Testis (tissue), 2 donors: ENCODE measurements at regions not wholly inside any gene's neighbourhood (a gene's known extent, or its start where the extent isn't known, plus 50 kb on each side); places are given as distances from the start of the nearest gene placed in this dataset.

Experiments
- DNase-seq: peaks from one replicate; pipeline ENCODE4 v3.0.0-alpha.2; 2019
- H3K27ac ChIP-seq, 2 donors: fragments of 200-600 bp; sonication (generic); one replicate each; pipeline ENCODE4 v1.5.1; 2019
- H3K27me3 ChIP-seq: fragments of 200-600 bp; sonication (generic); one replicate; pipeline ENCODE4 v1.5.1; 2019
- H3K36me3 ChIP-seq: fragments of 200-600 bp; sonication (generic); one replicate; pipeline ENCODE4 v1.5.1; 2017; ENCODE audit warnings: low read depth; ENCODE audit errors: missing control alignments
- H3K4me1 ChIP-seq: fragments of 200-600 bp; sonication (generic); one replicate; pipeline ENCODE4 v1.5.1; 2019
- H3K4me3 ChIP-seq, 2 donors: fragments of 200-600 bp; sonication (generic); one replicate each; pipeline ENCODE4 v1.5.1; 2017 to 2019
- H3K9me3 ChIP-seq: fragments of 200-600 bp; sonication (generic); one replicate; pipeline ENCODE4 v1.5.1; 2017
- CTCF ChIP-seq, 3 experiments: fragments of 450-650 bp in 2 of 3; fragments of 200-600 bp in 1 of 3; sonication (generic) in 1 of 3; IDR thresholded peaks; one replicate each; pipeline ENCODE4 v1.5.1; 2016 to 2019; ENCODE audit warnings: antibody characterized with exemption in 3 of 3, mild to moderate bottlenecking in 2 of 3, moderate library complexity in 1 of 3
- POLR2A ChIP-seq: fragments of 450-650 bp; IDR thresholded peaks from one replicate; pipeline ENCODE4 v1.6.1; 2017; ENCODE audit warnings: antibody characterized with exemption, mild to moderate bottlenecking, moderate library complexity
- WGBS, 2 donors: methylation state at CpG; one replicate each; pipeline ENCODE4 v1.1.5; 2018; 5-methylcytosine and 5-hydroxymethylcytosine counted together
- intact Hi-C: fragments of 100-400 bp; cut with DNase I; formaldehyde crosslinking; loops from one replicate; pipeline ENCODE4 v1.15.1; 2023; ENCODE audit warnings: low total_unique reads

DNA sequence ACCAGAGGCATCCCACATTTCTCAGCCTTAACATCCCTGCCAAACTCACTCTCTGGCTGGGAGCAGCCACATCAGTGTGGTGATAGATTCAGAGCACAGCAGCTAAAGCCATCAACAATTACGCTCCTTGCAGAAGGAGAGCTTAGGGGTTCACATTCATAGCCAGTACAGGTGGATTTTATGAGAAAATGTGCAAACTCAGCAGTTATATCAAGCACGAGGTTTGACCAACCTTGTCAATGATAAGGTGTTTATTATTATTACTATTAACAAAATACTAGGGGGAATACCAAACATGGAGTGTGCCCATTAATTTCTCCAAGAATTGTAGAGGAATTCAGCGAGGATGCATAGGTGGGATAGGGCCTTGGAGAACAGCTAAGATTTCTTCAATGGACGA lies 362.3 kb downstream of the WDR11 start:
- Histone ChIP-seq H3K36me3 (no peaks in the 10 kb centered on the region), H3K27me3 (no peaks in the 10 kb centered on the region), H3K4me1 (peaks cover 7% of the 10 kb centered on the region), H3K4me3 (no peak overlapping the region), H3K9me3 (no peaks in the 10 kb centered on the region), H3K27ac (no peak overlapping the region)
- 88 to 92% methylated on average over 4 of the region's 4 CpGs for WGBS, 2 donors
- no peak for DNase-seq
- no peak for TF ChIP-seq POLR2A
- TF ChIP-seq CTCF (IDR thresholded peaks at IDR 0.05), result no peak
- intact Hi-C loops, result no loop called here

DNA sequence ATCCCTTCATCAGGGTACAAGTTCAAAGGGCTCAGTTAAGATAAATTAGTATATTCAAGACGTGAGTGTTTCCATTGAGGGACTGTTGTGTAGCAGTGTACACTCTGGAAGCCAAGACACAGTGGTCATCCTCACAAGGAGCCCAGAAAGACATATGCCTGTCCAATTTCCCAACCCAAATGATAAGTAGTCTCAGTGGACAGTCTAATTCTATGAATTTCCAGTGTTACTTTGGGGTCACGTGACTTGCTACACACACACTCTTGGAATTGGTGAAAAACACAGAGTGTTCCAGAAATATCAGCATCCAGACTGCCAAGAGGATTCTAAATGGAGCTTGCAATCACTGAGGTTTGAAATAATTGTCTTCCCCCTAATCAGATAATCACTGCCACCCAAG lies 365.1 kb downstream of the WDR11 start:
- WGBS, 2 donors, result 53 to 70% methylated on average over 2 of the region's 2 CpGs
- Histone ChIP-seq H3K36me3 (no peaks in the 10 kb centered on the region), H3K4me3 (no peak overlapping the region), H3K4me1 (peaks cover 7% of the 10 kb centered on the region), H3K27ac (no peak overlapping the region), H3K27me3 (no peaks in the 10 kb centered on the region), H3K9me3 (no peaks in the 10 kb centered on the region)
- intact Hi-C loops, result no loop called here
- TF ChIP-seq POLR2A (no peak), CTCF (IDR thresholded peaks at IDR 0.05) (no peak)
- no peak for DNase-seq

GRCh38 chr10:121216721-121217181 lies 365.6 kb downstream of the WDR11 start:
- 75 to 76% methylated on average over 8 of the region's 8 CpGs for WGBS, 2 donors
- no peaks in the 10 kb centered on the region for H3K36me3 ChIP-seq
- intact Hi-C loops, result no loop called here

DNA sequence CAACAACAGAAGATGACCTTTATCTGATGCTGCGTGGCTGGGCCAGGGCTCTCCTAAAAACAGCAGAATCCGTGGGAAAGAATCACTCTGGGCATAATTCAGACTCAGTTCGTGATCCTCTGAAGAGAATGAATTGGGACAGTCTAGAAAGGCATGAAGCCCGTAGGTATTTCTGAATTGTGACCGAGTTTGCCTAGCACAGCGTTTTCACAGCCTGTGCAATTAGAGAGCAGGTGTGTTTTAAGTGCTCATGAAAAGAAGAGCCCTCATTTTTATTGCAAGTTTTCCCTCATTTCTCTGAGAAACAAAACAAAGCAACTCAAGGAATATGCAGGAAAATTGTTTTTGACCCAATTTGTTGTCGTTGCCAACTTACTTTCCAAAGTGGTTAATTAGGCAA lies 366.2 kb downstream of the WDR11 start:
- Histone ChIP-seq H3K36me3 (no peaks in the 10 kb centered on the region), H3K27ac (no peak overlapping the region), H3K27me3 (no peaks in the 10 kb centered on the region)

More at GRCh38 chr10:121216721-121217181, 365.6 kb downstream of the WDR11 start:
- Histone ChIP-seq H3K27ac (no peak overlapping the region), H3K9me3 (no peaks in the 10 kb centered on the region), H3K4me3 (no peak overlapping the region), H3K4me1 (peaks cover 7% of the 10 kb centered on the region), H3K27me3 (no peaks in the 10 kb centered on the region)
- TF ChIP-seq POLR2A, result no peak
- TF ChIP-seq CTCF (IDR thresholded peaks at IDR 0.05), result no peak
- no peak for DNase-seq

More for the DNA sequence above, 366.2 kb downstream of the WDR11 start:
- DNase-seq, result no peak
- H3K4me3 ChIP-seq, result no peak overlapping the region
- WGBS, 2 donors, result 55 to 59% methylated on average over 7 of the region's 7 CpGs
- H3K4me1 ChIP-seq, result peaks cover 7% of the 10 kb centered on the region
- intact Hi-C loops, result no loop called here
- no peak for TF ChIP-seq CTCF (IDR thresholded peaks at IDR 0.05)
- no peak for TF ChIP-seq POLR2A
- no peaks in the 10 kb centered on the region for H3K9me3 ChIP-seq
